Urothelium cell line (cell line): ENCODE measurements at regions not wholly inside any gene's neighbourhood (a gene's known extent, or its start where the extent isn't known, plus 50 kb on each side); places are given as distances from the start of the nearest gene placed in this dataset.

Experiments used
- DNase-seq: peaks from one replicate; pipeline ENCODE4 v3.0.0; 2011; ENCODE audit warnings: low spot score, mixed read lengths
- FAIRE-seq: peaks from 2 replicates; lab custom pipeline; 2011; peaks lifted over from hg19 to GRCh38; lab: Jason Lieb, UNC

- DNase-seq (peak; percentile 30), FAIRE-seq (no peak)
Measured at GRCh38 chr6:133170602-133171001, 70.6 kb upstream of the EYA4 start.

DNA sequence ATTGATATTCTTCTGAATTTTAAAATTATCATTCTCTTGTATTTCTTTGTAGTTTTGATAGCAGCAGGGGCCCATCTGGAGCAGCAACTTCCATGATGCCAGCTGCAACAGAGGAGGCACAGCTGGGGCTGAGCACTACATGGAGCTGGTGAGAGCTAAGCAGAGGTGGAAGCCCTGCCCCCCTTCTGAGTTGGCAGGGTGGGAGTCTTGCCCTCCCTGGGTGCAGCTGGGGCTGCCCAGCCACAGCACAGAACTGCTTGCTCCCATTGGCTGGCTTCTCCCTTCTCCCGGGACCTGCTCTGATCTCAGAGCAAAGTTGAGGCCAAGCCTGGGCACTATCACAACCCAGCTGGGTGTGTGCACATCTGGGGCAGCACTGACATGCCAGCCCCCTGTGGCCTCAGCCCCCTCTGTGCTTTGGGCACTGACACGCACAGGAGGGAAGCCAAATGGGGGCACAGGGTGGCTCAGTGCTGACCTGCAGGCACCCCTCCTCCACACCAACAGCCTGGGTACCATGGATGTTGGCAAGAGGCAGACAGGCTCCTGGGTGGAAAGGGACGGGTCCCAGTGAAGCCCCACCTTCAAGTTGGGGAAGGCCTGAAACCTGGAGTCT, 69.1 kb upstream of the EYA4 start:
- FAIRE-seq (no peak), DNase-seq (no peak)

GRCh38 chr6:133173276-133173675, 67.9 kb upstream of the EYA4 start:
- FAIRE-seq (no peak), DNase-seq (no peak)

GRCh38 chr6:133179481-133179880, 61.7 kb upstream of the EYA4 start:
- FAIRE-seq: no peak
- no peak for DNase-seq

DNA sequence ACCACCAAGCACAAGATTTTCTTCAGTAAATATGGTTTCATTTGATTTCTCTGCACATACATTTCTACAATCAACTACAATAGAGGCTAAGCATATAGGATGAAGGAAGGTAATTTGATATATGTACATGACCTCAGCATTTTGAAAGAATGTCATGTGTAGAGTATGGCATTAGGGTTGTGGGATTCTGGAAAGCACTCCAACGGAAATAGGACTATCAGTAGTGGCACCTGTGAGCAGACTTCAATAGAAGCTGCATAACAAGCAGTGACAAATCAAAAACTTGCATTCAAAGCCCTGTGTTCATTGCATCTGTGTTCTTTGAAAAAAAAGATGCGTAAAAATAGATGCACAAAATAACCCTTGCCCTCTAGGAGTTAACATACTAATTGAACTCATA, 57.5 kb upstream of the EYA4 start:
- DNase-seq (no peak), FAIRE-seq (no peak)

GRCh38 chr6:133184798-133185372, 56.3 kb upstream of the EYA4 start:
- DNase-seq (no peak), FAIRE-seq (no peak)

- FAIRE-seq (no peak), DNase-seq (no peak)
Measured at GRCh38 chr6:133185731-133186130, 55.4 kb upstream of the EYA4 start.

- FAIRE-seq: no peak
Measured at GRCh38 chr6:133187114-133187513, 54.0 kb upstream of the EYA4 start.

DNA sequence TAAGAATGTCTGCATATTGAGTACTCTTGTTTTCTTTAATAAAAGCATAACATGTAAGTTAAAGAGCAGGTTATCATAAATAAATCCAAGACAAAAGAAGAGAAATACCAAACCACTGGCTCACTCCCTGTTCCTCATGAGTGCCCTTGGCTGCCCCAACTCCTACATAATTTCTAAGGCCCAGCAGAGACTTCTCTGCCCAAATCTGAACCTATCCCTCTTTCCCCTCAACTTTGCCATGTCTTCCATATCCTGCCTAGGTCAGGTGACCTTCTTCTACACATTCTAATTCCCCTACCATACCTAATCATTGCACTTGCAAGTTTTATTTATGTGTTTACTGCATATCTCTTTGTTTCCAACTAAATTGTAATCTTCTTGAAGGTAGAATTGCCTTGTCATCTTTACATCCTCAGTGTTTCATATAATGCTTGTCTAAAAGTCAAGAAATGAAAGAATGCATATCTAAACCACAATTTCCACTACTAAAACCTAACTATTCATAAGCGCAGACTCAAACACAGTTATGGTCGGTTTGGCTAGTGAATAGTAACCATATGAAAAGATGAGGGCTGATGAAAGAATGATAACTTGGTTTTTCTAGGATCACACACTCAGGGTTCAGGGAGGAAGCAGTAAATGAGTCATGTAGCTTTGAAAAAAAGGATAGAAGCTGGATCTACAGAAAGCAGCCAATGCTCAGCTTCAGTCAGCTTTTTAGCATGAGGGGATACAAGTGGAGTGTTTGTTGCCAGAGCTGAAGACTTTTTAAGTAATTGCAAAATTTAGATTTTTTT, 53.3 kb upstream of the EYA4 start:
- DNase-seq (no peak), FAIRE-seq (no peak)

More at GRCh38 chr6:133187114-133187513, 54.0 kb upstream of the EYA4 start:
- DNase-seq: no peak

- no peak for FAIRE-seq
Measured at GRCh38 chr6:133190912-133191311, 50.2 kb upstream of the EYA4 start.

GRCh38 chr6:133191323-133191722, 49.8 kb upstream of the EYA4 start:
- FAIRE-seq: no peak

More at GRCh38 chr6:133190912-133191311, 50.2 kb upstream of the EYA4 start:
- no peak for DNase-seq

More at GRCh38 chr6:133191323-133191722, 49.8 kb upstream of the EYA4 start:
- DNase-seq: no peak
